GM13977 (cell line): ENCODE measurements at regions not wholly inside any gene's neighbourhood (a gene's known extent, or its start where the extent isn't known, plus 50 kb on each side); places are given as distances from the start of the nearest gene placed in this dataset.
A peak's percentile ranks its signal among the peaks of the same experiment; 100 is the strongest.
"Not testable (repeated sequence)": the region's sequence is repeated elsewhere in the genome, so short reads cannot be mapped to it uniquely, and the experiment has no call there.

Source experiments
- DNase-seq: peaks from one replicate; pipeline ENCODE4 v3.0.0; 2012; ENCODE audit warnings: low spot score
- in situ Hi-C: fragments of 300-500 bp; cut with MboI; formaldehyde crosslinking; loops from one replicate; pipeline ENCODE4 v1.12.0; 2022; ENCODE audit warnings: low sequenced_read_pairs, low pct_unique_long_range_greater_than_20kb, mixed read lengths, inconsistent platforms; ENCODE audit not compliant: unreplicated experiment
- TF ChIP-seq, protein P1 (sequence below): IDR thresholded peaks from 2 replicates; pipeline ENCODE4 v1.5.1; 2012; ENCODE audit warnings: mild to moderate bottlenecking, control low read depth; ENCODE audit not compliant: insufficient read depth; ENCODE audit errors: extremely low read depth, missing control alignments

DNA sequence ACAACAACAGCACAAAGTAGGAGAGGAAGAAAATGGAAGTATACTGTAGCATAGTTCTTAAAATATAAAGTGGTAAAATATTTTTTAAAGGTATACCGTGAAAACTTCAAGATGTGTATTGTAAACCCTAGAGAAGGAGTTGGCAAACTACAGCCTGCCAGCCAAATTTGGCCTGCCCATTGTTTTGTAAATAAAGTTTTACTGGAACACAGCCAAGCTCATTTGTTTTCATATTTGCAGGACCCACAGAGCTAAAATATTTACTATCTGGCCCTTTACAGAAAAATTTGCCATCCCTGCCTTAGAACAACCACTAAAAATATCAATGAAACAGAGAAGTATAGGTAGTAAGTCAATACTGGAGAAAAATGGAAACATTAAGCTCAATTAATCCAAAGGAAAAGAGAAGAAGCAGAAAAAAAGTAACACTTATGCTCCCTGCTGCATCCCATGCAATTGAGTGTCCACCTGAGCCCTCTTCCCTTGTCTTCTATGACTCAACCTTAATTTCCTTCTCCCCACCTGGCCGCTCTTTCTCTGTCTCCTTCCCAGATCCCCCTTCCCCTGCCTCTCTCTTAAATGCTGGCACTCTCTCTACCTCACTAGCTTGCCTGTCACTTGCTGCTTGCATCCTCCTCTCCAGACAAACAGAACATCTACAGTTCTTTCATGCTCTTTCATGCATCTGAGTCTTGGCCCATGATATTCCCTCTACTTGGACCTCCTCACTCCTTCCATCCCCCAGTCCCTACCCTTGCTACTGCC lies 50.6 kb upstream of the FER start:
- no peak for DNase-seq
- TF ChIP-seq, protein P1, sequence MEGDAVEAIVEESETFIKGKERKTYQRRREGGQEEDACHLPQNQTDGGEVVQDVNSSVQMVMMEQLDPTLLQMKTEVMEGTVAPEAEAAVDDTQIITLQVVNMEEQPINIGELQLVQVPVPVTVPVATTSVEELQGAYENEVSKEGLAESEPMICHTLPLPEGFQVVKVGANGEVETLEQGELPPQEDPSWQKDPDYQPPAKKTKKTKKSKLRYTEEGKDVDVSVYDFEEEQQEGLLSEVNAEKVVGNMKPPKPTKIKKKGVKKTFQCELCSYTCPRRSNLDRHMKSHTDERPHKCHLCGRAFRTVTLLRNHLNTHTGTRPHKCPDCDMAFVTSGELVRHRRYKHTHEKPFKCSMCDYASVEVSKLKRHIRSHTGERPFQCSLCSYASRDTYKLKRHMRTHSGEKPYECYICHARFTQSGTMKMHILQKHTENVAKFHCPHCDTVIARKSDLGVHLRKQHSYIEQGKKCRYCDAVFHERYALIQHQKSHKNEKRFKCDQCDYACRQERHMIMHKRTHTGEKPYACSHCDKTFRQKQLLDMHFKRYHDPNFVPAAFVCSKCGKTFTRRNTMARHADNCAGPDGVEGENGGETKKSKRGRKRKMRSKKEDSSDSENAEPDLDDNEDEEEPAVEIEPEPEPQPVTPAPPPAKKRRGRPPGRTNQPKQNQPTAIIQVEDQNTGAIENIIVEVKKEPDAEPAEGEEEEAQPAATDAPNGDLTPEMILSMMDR = no peak
- in situ Hi-C loops = loop anchor here (25.0 kb wide), 3 partner anchors 215 to 990 kb away; partner anchors contain the start of gene MAN2A1

DNA sequence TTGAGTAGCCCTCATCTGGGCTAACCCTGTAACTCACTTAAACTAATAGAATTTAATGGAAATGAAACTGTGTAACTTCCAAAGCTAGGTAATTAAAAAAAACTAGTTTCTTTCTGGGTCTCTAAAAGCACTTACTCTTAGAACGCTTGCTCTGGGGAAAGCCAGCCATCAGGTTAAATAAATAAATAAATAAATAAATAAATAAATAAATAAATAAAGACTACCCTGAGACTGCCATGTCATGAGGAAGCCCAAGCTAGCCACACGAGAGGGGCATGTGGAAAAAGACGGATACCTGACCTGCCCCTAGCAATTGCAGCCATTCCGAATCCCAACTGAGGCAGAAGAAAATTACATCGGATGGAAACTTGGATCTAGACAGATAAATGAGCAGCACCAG lies 51.3 kb upstream of the FER start:
- in situ Hi-C loops = loop anchor here (25.0 kb wide), 3 partner anchors 216 to 991 kb away; partner anchors contain the start of gene MAN2A1
- TF ChIP-seq, protein P1 = no peak
- DNase-seq = no peak

DNA sequence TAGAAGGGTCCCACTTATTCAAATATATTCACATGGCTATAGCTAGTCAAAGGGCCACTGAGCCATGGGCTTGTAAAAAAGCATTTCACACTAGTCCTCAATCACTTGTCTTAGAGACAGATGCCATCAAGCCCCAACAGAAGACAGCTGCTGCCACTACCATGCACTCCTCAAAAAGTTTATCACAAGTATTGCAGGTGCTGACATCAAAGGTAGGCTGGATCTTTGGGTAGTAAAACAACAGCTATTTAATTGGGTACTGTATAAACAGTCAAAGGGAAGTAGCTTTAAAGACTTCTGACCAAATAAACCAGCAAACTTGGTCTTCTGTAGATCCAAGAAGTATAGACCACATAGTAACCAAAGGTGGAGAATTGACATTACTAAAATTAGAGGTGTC lies 59.2 kb upstream of the FER start:
- TF ChIP-seq, protein P1 = no peak
- DNase-seq = no peak
- in situ Hi-C loops = loop anchor here (25.0 kb wide), 3 partner anchors 224 to 999 kb away; partner anchors contain the start of gene MAN2A1

DNA sequence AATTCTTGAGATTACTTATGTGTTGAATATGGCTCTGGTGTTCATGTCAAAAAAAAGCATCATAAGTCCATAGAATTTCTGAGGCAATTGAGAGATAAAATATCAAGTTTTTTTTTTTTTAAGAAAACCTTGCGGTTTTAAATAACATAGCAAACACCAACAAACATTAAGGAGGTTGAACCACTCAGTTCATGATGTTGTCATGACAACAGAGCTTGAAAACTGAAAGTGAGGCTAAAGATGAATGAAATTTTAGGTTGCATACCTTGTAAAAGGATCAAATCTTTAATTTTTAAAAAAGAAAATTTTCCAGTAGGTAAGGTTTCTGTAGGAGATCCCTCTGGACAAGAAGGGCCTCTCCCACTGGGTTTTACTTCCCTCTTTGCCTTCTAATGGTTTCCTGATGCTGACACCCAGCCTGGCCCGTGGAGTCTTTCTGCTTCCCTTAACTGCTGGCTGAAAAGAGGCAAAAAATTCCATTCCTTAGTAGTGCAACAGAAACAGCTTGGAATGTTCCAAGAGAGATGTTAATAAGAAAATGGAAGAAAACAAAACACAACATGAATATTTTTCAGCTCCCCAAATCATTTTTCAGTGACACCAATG lies 60.0 kb upstream of the FER start:
- DNase-seq = peak; percentile 21
- TF ChIP-seq, protein P1 = no peak
- in situ Hi-C loops = loop anchor here (25.0 kb wide), 3 partner anchors 225 to 1000 kb away; partner anchors contain the start of gene MAN2A1

DNA sequence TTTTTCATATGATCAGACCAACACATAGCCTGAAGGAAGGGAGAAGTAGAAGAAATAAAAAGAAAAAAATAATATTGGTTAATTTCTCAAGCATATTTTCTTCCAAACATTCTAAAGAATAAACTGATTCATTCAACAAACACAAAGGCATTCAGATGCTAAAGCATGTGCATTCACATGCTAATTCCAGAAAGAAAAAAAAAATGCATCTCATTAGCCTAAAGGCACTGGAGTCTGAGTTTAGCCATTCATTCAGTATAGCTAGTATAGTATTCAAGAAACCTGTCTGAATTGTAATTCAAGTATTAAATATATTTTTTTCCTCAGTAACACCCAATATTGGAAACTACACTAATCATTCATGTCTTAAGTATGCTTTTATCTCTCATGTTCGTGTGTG lies 61.0 kb upstream of the FER start:
- in situ Hi-C loops = loop anchor here (25.0 kb wide), 3 partner anchors 226 to 1001 kb away; partner anchors contain the start of gene MAN2A1
- no peak for DNase-seq
- TF ChIP-seq, protein P1 = no peak

DNA sequence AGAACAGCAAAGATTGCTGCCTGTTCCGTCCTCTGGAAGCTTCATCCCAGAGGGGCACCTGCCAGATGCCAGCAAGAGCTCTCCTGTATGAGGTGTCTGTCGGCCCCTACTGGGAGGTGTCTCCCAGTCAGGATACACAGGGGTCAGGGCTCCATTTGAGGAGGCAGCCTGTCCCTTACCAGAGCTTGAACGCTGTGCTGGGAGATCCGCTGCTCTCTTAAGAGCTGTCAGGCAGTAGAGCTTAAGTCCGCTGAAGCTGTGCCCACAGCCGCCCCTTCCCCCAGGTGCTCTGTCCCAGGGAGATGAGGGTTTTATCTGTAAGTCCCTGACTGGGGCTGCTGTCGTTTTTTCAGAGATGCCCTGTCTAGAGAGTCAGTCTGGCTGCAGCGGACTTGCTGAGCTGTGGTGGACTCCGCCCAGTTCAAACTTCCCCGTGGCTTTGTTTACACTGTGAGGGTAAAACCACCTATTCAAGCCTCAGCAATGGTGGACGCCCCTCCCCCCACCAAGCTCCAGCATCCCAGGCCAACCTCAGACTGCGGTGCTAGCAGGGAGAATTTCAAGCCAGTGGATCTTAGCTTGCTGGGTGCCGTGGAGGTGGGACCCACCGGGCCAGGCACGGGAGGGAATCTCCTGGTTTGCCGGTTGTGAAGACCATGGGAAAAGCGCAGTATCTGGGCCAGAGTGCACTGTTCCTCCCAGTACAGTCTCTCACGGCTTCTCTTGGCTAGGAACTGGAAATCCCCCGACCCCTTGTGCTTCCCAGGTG lies 62.1 kb upstream of the FER start:
- DNase-seq = not testable (repeated sequence)
- in situ Hi-C loops = loop anchor here (25.0 kb wide), 3 partner anchors 227 to 1002 kb away; partner anchors contain the start of gene MAN2A1
